ENCODE measurements at regions not wholly inside any gene's neighbourhood (a gene's known extent, or its start where the extent isn't known, plus 50 kb on each side); places are given as distances from the start of the nearest gene placed in this dataset.

GRCh38 chr2:41724465-41724864, 323.4 kb upstream of the PKDCC start:
- CTCF ChIA-PET = interaction anchor here (0.7 kb wide), 1 partner anchor 13 kb away, joined by 3 read pairs; no protein-coding TSS in a partner anchor
- no peak for DNase-seq
- H3K4me3 Mint-ChIP-seq = no peak overlapping the region
- POLR2A ChIA-PET = no interaction called here
- no peaks in the 10 kb centered on the region for H3K36me3 Mint-ChIP-seq (ENCODE audit: low read depth)
- no peak overlapping the region for H3K27ac Mint-ChIP-seq
- no peaks in the 10 kb centered on the region for H3K9me3 Mint-ChIP-seq
- no peaks in the 10 kb centered on the region for H3K27me3 Mint-ChIP-seq
- peaks cover 15% of the 10 kb centered on the region for H3K4me1 Mint-ChIP-seq

GRCh38 chr2:41725901-41726300, 321.9 kb upstream of the PKDCC start:
- H3K4me3 Mint-ChIP-seq = no peak overlapping the region
- DNase-seq = no peak
- no peaks in the 10 kb centered on the region for H3K36me3 Mint-ChIP-seq (ENCODE audit: low read depth)
- no peak overlapping the region for H3K27ac Mint-ChIP-seq
- H3K9me3 Mint-ChIP-seq = no peaks in the 10 kb centered on the region
- POLR2A ChIA-PET = no interaction called here
- CTCF ChIA-PET = no interaction called here
- H3K4me1 Mint-ChIP-seq = peaks cover 3% of the 10 kb centered on the region
- no peaks in the 10 kb centered on the region for H3K27me3 Mint-ChIP-seq

GRCh38 chr2:41726364-41726763, 321.5 kb upstream of the PKDCC start:
- Mint-ChIP-seq H3K4me3 (no peak overlapping the region), H3K27ac (no peak overlapping the region), H3K4me1 (no peaks in the 10 kb centered on the region), H3K27me3 (no peaks in the 10 kb centered on the region), H3K36me3 (ENCODE audit: low read depth) (no peaks in the 10 kb centered on the region), H3K9me3 (no peaks in the 10 kb centered on the region)
- DNase-seq = no peak
- POLR2A ChIA-PET = no interaction called here
- CTCF ChIA-PET = interaction anchor here (1.0 kb wide), 1 partner anchor 9 kb away, joined by 4 read pairs; no protein-coding TSS in a partner anchor

GRCh38 chr2:41727152-41727551, 320.7 kb upstream of the PKDCC start:
- no peaks in the 10 kb centered on the region for H3K4me1 Mint-ChIP-seq
- CTCF ChIA-PET = interaction anchor here (0.5 to 1.1 kb wide), 3 partner anchors 9 to 156 kb away, joined by 4 read pairs; no protein-coding TSS in a partner anchor

GRCh38 chr2:41727711-41728110, 320.1 kb upstream of the PKDCC start:
- Mint-ChIP-seq H3K9me3 (no peaks in the 10 kb centered on the region), H3K36me3 (ENCODE audit: low read depth) (no peaks in the 10 kb centered on the region), H3K4me1 (no peaks in the 10 kb centered on the region), H3K27ac (no peak overlapping the region), H3K27me3 (no peaks in the 10 kb centered on the region), H3K4me3 (no peak overlapping the region)
- ChIA-PET POLR2A (no interaction called here), CTCF (interaction anchor here (1.1 kb wide), 1 partner anchor 9 kb away, joined by 4 read pairs; no protein-coding TSS in a partner anchor)
- DNase-seq = no peak

More at GRCh38 chr2:41727152-41727551, 320.7 kb upstream of the PKDCC start:
- no peaks in the 10 kb centered on the region for H3K9me3 Mint-ChIP-seq
- POLR2A ChIA-PET = no interaction called here
- H3K27ac Mint-ChIP-seq = no peak overlapping the region
- no peaks in the 10 kb centered on the region for H3K36me3 Mint-ChIP-seq (ENCODE audit: low read depth)
- H3K4me3 Mint-ChIP-seq = no peak overlapping the region
- H3K27me3 Mint-ChIP-seq = no peaks in the 10 kb centered on the region
- no peak for DNase-seq

- no peaks in the 10 kb centered on the region for H3K27me3 Mint-ChIP-seq
- no peaks in the 10 kb centered on the region for H3K36me3 Mint-ChIP-seq (ENCODE audit: low read depth)
- no peak overlapping the region for H3K27ac Mint-ChIP-seq
- DNase-seq = no peak
- H3K4me1 Mint-ChIP-seq = no peaks in the 10 kb centered on the region
- H3K4me3 Mint-ChIP-seq = no peak overlapping the region
- H3K9me3 Mint-ChIP-seq = no peaks in the 10 kb centered on the region
- CTCF ChIA-PET = no interaction called here
- POLR2A ChIA-PET = no interaction called here
These were observed 319.0 kb upstream of the PKDCC start for GRCh38 chr2:41728788-41729338.

- ChIA-PET POLR2A (no interaction called here), CTCF (no interaction called here)
- Mint-ChIP-seq H3K4me1 (no peaks in the 10 kb centered on the region), H3K4me3 (no peak overlapping the region), H3K36me3 (ENCODE audit: low read depth) (no peaks in the 10 kb centered on the region), H3K27ac (no peak overlapping the region), H3K9me3 (no peaks in the 10 kb centered on the region), H3K27me3 (no peaks in the 10 kb centered on the region)
- no peak for DNase-seq
These were observed 317.9 kb upstream of the PKDCC start for GRCh38 chr2:41729800-41730364.

- no peak overlapping the region for H3K4me3 Mint-ChIP-seq
- no peaks in the 10 kb centered on the region for H3K4me1 Mint-ChIP-seq
- H3K9me3 Mint-ChIP-seq = no peaks in the 10 kb centered on the region
- peaks cover 10% of the 10 kb centered on the region for H3K27me3 Mint-ChIP-seq
- H3K36me3 Mint-ChIP-seq (ENCODE audit: low read depth) = no peaks in the 10 kb centered on the region
- CTCF ChIA-PET = no interaction called here
- H3K27ac Mint-ChIP-seq = no peak overlapping the region
- POLR2A ChIA-PET = no interaction called here
- no peak for DNase-seq
These were observed 312.8 kb upstream of the PKDCC start for GRCh38 chr2:41735006-41735405.

GRCh38 chr2:41735476-41735875, 312.3 kb upstream of the PKDCC start:
- CTCF ChIA-PET = no interaction called here

GRCh38 chr2:41736105-41736567, 311.7 kb upstream of the PKDCC start:
- Mint-ChIP-seq H3K27ac (no peak overlapping the region), H3K27me3 (peaks cover 10% of the 10 kb centered on the region), H3K4me1 (no peaks in the 10 kb centered on the region), H3K36me3 (ENCODE audit: low read depth) (no peaks in the 10 kb centered on the region), H3K9me3 (no peaks in the 10 kb centered on the region), H3K4me3 (no peak overlapping the region)
- CTCF ChIA-PET = interaction anchor here (0.8 kb wide), 1 partner anchor 8 kb away, joined by 4 read pairs; no protein-coding TSS in a partner anchor
- POLR2A ChIA-PET = no interaction called here
- no peak for DNase-seq

More at GRCh38 chr2:41735476-41735875, 312.3 kb upstream of the PKDCC start:
- H3K36me3 Mint-ChIP-seq (ENCODE audit: low read depth) = no peaks in the 10 kb centered on the region
- POLR2A ChIA-PET = no interaction called here
- no peaks in the 10 kb centered on the region for H3K4me1 Mint-ChIP-seq
- H3K9me3 Mint-ChIP-seq = no peaks in the 10 kb centered on the region
- peaks cover 10% of the 10 kb centered on the region for H3K27me3 Mint-ChIP-seq
- H3K4me3 Mint-ChIP-seq = no peak overlapping the region
- no peak overlapping the region for H3K27ac Mint-ChIP-seq
- no peak for DNase-seq

- H3K9me3 Mint-ChIP-seq = no peaks in the 10 kb centered on the region
- H3K4me3 Mint-ChIP-seq = no peak overlapping the region
- CTCF ChIA-PET = interaction anchor here (0.8 kb wide), 1 partner anchor 9 kb away, joined by 4 read pairs; no protein-coding TSS in a partner anchor
- no peak overlapping the region for H3K27ac Mint-ChIP-seq
- DNase-seq = no peak
- no peaks in the 10 kb centered on the region for H3K36me3 Mint-ChIP-seq (ENCODE audit: low read depth)
- POLR2A ChIA-PET = no interaction called here
- H3K4me1 Mint-ChIP-seq = no peaks in the 10 kb centered on the region
- H3K27me3 Mint-ChIP-seq = peaks cover 10% of the 10 kb centered on the region
These were observed 311.2 kb upstream of the PKDCC start for GRCh38 chr2:41736586-41736985.

GRCh38 chr2:41737888-41738287, 309.9 kb upstream of the PKDCC start:
- peaks cover 11% of the 10 kb centered on the region for H3K27me3 Mint-ChIP-seq
- H3K4me3 Mint-ChIP-seq = no peak overlapping the region
- H3K9me3 Mint-ChIP-seq = no peaks in the 10 kb centered on the region
- CTCF ChIA-PET = interaction anchor here (0.5 kb wide), 1 partner anchor 13 kb away, joined by 3 read pairs; no protein-coding TSS in a partner anchor
- no peak overlapping the region for H3K27ac Mint-ChIP-seq
- DNase-seq = no peak
- no peaks in the 10 kb centered on the region for H3K4me1 Mint-ChIP-seq
- POLR2A ChIA-PET = no interaction called here
- H3K36me3 Mint-ChIP-seq (ENCODE audit: low read depth) = no peaks in the 10 kb centered on the region

GRCh38 chr2:41741951-41742595, 305.7 kb upstream of the PKDCC start:
- Mint-ChIP-seq H3K4me1 (no peaks in the 10 kb centered on the region), H3K27me3 (peaks cover 3% of the 10 kb centered on the region), H3K36me3 (ENCODE audit: low read depth) (no peaks in the 10 kb centered on the region), H3K4me3 (no peak overlapping the region), H3K9me3 (no peaks in the 10 kb centered on the region), H3K27ac (no peak overlapping the region)
- ChIA-PET POLR2A (no interaction called here), CTCF (interaction anchor here (1.6 kb wide), 1 partner anchor 9 kb away, joined by 4 read pairs; no protein-coding TSS in a partner anchor)
- no peak for DNase-seq
